Peyer's patch (tissue), 4 donors: ENCODE measurements at regions not wholly inside any gene's neighbourhood (a gene's known extent, or its start where the extent isn't known, plus 50 kb on each side); places are given as distances from the start of the nearest gene placed in this dataset.

Source experiments
- CTCF ChIP-seq, 6 experiments: fragments of 450-650 bp in 4 of 6; fragments of 200-600 bp in 2 of 6; sonication (generic) in 1 of 6; IDR thresholded peaks; one replicate each; pipeline ENCODE4 v1.5.1; 2017 to 2019; ENCODE audit warnings: antibody characterized with exemption in 6 of 6, mild to moderate bottlenecking in 3 of 6, moderate library complexity in 1 of 6
- POLR2A ChIP-seq, 2 donors: fragments of 450-650 bp; IDR thresholded peaks; one replicate each; pipeline ENCODE4 v1.5.1; 2017; ENCODE audit warnings: antibody characterized with exemption in 2 of 2, mild to moderate bottlenecking in 2 of 2, moderate library complexity in 2 of 2

GRCh38 chr4:164438321-164438720 is 315.6 kb upstream of the SMIM31 start:
- no peak for TF ChIP-seq CTCF (IDR thresholded peaks at IDR 0.05)
- TF ChIP-seq POLR2A (IDR thresholded peaks at IDR 0.05), result no peak
